GM23338 (cell line): ENCODE measurements at regions not wholly inside any gene's neighbourhood (a gene's known extent, or its start where the extent isn't known, plus 50 kb on each side); places are given as distances from the start of the nearest gene placed in this dataset.

Experiments
- ATAC-seq: fragments of 200-7000 bp; cut with Tn5 transposase; 3 replicates; pipeline ENCODE4 v1.9.1; 2020
- DNase-seq: peaks from one replicate; pipeline ENCODE4 v3.0.0-alpha.2; 2015; ENCODE audit warnings: low spot score
- H2AFZ ChIP-seq: fragments of 200-600 bp; sonication (generic); 2 replicates; pipeline ENCODE4 v1.8.0; 2016; ENCODE audit warnings: antibody characterized with exemption, mild to moderate bottlenecking, moderate library complexity
- H3F3A ChIP-seq: fragments of 200-600 bp; sonication (generic); replicated peaks from 2 replicates; pipeline ENCODE4 v1.8.0; 2017; ENCODE audit warnings: antibody characterized with exemption, mixed run types, low read depth
- H3K27ac ChIP-seq: fragments of 200-600 bp; sonication (generic); 2 replicates; pipeline ENCODE4 v1.6.1; 2016; ENCODE audit warnings: low read depth
- H3K27me3 ChIP-seq: fragments of 200-600 bp; sonication (generic); 2 replicates; pipeline ENCODE4 v1.8.0; 2016; ENCODE audit warnings: mild to moderate bottlenecking, mixed run types, moderate library complexity; ENCODE audit not compliant: insufficient read depth
- H3K36me3 ChIP-seq: fragments of 200-600 bp; sonication (generic); 2 replicates; pipeline ENCODE4 v1.8.0; 2016; ENCODE audit warnings: mild to moderate bottlenecking; ENCODE audit not compliant: insufficient read depth
- H3K4me1 ChIP-seq: fragments of 200-600 bp; sonication (generic); 2 replicates; pipeline ENCODE4 v1.8.0; 2016; ENCODE audit warnings: mild to moderate bottlenecking, moderate library complexity; ENCODE audit not compliant: insufficient read depth
- H3K4me2 ChIP-seq: fragments of 200-600 bp; sonication (generic); 2 replicates; pipeline ENCODE4 v1.7.1; 2017; ENCODE audit warnings: mixed run types
- H3K4me3 ChIP-seq: fragments of 200-600 bp; sonication (generic); 2 replicates; pipeline ENCODE4 v1.6.1; 2016; ENCODE audit warnings: mixed run types
- H3K79me2 ChIP-seq: fragments of 200-600 bp; sonication (generic); replicated peaks from 2 replicates; pipeline ENCODE4 v1.8.0; 2017; ENCODE audit warnings: mild to moderate bottlenecking; ENCODE audit not compliant: insufficient read depth
- H3K9me2 ChIP-seq: fragments of 200-600 bp; sonication (generic); 2 replicates; pipeline ENCODE4 v1.8.0; 2017; ENCODE audit not compliant: insufficient read depth
- H4K20me1 ChIP-seq: fragments of 200-600 bp; sonication (generic); replicated peaks from 2 replicates; pipeline ENCODE4 v1.8.0; 2017; ENCODE audit warnings: mild to moderate bottlenecking; ENCODE audit not compliant: insufficient read depth
- H3K27ac Mint-ChIP-seq: 2 replicates; pipeline ENCODE4 v1.8.0; 2020; ENCODE audit warnings: inconsistent platforms, mild to moderate bottlenecking, moderate library complexity, mixed read lengths
- H3K27me3 Mint-ChIP-seq: 3 replicates; pipeline ENCODE4 v1.8.0; 2022; ENCODE audit warnings: low read depth, mild to moderate bottlenecking, moderate library complexity, mixed read lengths, inconsistent platforms; ENCODE audit not compliant: insufficient read depth, poor library complexity
- H3K36me3 Mint-ChIP-seq: 3 replicates; pipeline ENCODE4 v1.8.0; 2021; ENCODE audit warnings: low read depth, mild to moderate bottlenecking, inconsistent platforms, moderate library complexity, mixed read lengths
- H3K4me1 Mint-ChIP-seq: 3 replicates; pipeline ENCODE4 v1.8.0; 2020; ENCODE audit warnings: mild to moderate bottlenecking, inconsistent platforms, mixed read lengths
- H3K4me3 Mint-ChIP-seq: 3 replicates; pipeline ENCODE4 v1.8.0; 2021; ENCODE audit warnings: moderate library complexity, mild to moderate bottlenecking, inconsistent platforms, mixed read lengths
- H3K9me3 Mint-ChIP-seq: 3 replicates; pipeline ENCODE4 v1.8.0; 2020; ENCODE audit warnings: moderate library complexity, mild to moderate bottlenecking, inconsistent platforms, mixed read lengths
- CREB1 ChIP-seq: fragments of 250-450 bp; sonication (Bioruptor Pico); IDR thresholded peaks from 2 replicates; pipeline ENCODE4 v1.5.0; 2020; ENCODE audit warnings: low read depth, mild to moderate bottlenecking, moderate library complexity
- CTCF ChIP-seq, 2 experiments: fragments of 200-600 bp in 1 of 2; sonication (generic) in 1 of 2; conservative IDR thresholded peaks; 2 replicates each; pipeline versions ENCODE4 v1.5.1 to v1.6.1; 2016 to 2017; ENCODE audit warnings: antibody characterized with exemption in 2 of 2, low read depth in 2 of 2, mild to moderate bottlenecking in 2 of 2, moderate library complexity in 1 of 2
- ETS1 ChIP-seq: IDR thresholded peaks from 2 replicates; pipeline ENCODE4 v1.6.1; 2016; ENCODE audit warnings: antibody characterized with exemption
- EZH2 ChIP-seq: fragments of 200-600 bp; sonication (generic); IDR thresholded peaks from one replicate; pipeline ENCODE4 v1.8.0; 2017; ENCODE audit warnings: antibody characterized with exemption, mild to moderate bottlenecking, low read depth; ENCODE audit not compliant: unreplicated experiment
- JUNB ChIP-seq: IDR thresholded peaks from one replicate; pipeline ENCODE4 v1.6.1; 2016; ENCODE audit warnings: antibody characterized with exemption; ENCODE audit not compliant: unreplicated experiment
- NANOG ChIP-seq: IDR thresholded peaks from 2 replicates; pipeline ENCODE4 v1.6.1; 2016; ENCODE audit warnings: antibody characterized with exemption, borderline replicate concordance
- POLR2AphosphoS5 ChIP-seq: IDR thresholded peaks from 2 replicates; pipeline ENCODE4 v1.6.1; 2016; ENCODE audit warnings: antibody characterized with exemption, low read depth
- STAT1 ChIP-seq: IDR thresholded peaks from one replicate; pipeline ENCODE4 v1.6.1; 2016; ENCODE audit warnings: antibody characterized with exemption; ENCODE audit not compliant: unreplicated experiment
- ZNF114 ChIP-seq: fragments of 250-450 bp; sonication (Bioruptor Pico); IDR thresholded peaks from 2 replicates; pipeline ENCODE4 v1.5.0; 2020; ENCODE audit warnings: mild to moderate bottlenecking, moderate library complexity
- ZNF331 ChIP-seq: fragments of 250-450 bp; sonication (Bioruptor Pico); IDR thresholded peaks from 2 replicates; pipeline ENCODE4 v1.5.0; 2020; ENCODE audit warnings: low read depth, mild to moderate bottlenecking, moderate library complexity
- ZNF462 ChIP-seq: fragments of 250-450 bp; sonication (Bioruptor Pico); IDR thresholded peaks from 2 replicates; pipeline ENCODE4 v1.5.0; 2020; ENCODE audit warnings: mild to moderate bottlenecking, moderate library complexity

- no peaks in the 10 kb centered on the region for H3K27me3 ChIP-seq
- no peak for ATAC-seq
- Mint-ChIP-seq H3K4me3 (no peak overlapping the region), H3K4me1 (peaks cover 4% of the 10 kb centered on the region; the same call in 2 of the 3 replicates), H3K27ac (no peak overlapping the region), H3K9me3 (no peaks in the 10 kb centered on the region), H3K27me3 (no peaks in the 10 kb centered on the region), H3K36me3 (no peaks in the 10 kb centered on the region)
- no peaks in the 10 kb centered on the region for H3F3A ChIP-seq
- no peak for DNase-seq
- no peak for TF ChIP-seq ETS1
- no peak for TF ChIP-seq ZNF331 (CRISPR knock-in tag)
- TF ChIP-seq STAT1, result no peak
- no peak for TF ChIP-seq CREB1
- TF ChIP-seq EZH2, result no peak
- TF ChIP-seq ZNF114, result no peak
- TF ChIP-seq ZNF462 (CRISPR knock-in tag), result no peak
- TF ChIP-seq POLR2AphosphoS5, result no peak
- no peak for TF ChIP-seq CTCF (conservative IDR thresholded peaks at IDR 0.05; ENCODE audit: low read depth in 2 of 2)
- TF ChIP-seq NANOG, result no peak
- TF ChIP-seq JUNB, result no peak
- H3K4me3 ChIP-seq, result no peak overlapping the region
- no peak overlapping the region for H3K4me2 ChIP-seq
- H3K27ac ChIP-seq, result no peak overlapping the region
- H2AFZ ChIP-seq, result peak overlapping the region; percentile 43; the same call in 1 of the 2 replicates
- H4K20me1 ChIP-seq, result no peaks in the 10 kb centered on the region
- H3K79me2 ChIP-seq, result no peaks in the 10 kb centered on the region
- H3K9me2 ChIP-seq, result no peaks in the 10 kb centered on the region
- H3K36me3 ChIP-seq, result no peaks in the 10 kb centered on the region
- no peaks in the 10 kb centered on the region for H3K4me1 ChIP-seq
Observed at GRCh38 chr2:8477552-8478470, 204.0 kb upstream of the ID2 start.
